Chondrocyte (in vitro differentiated cells): ENCODE measurements at regions not wholly inside any gene's neighbourhood (a gene's known extent, or its start where the extent isn't known, plus 50 kb on each side); places are given as distances from the start of the nearest gene placed in this dataset.

Experiments
- DNase-seq: peaks from one replicate; pipeline ENCODE4 v3.0.0; 2021; ENCODE audit warnings: mixed read lengths, low spot score
- H3K27ac Mint-ChIP-seq: one replicate; pipeline ENCODE4 v1.8.0; 2021; ENCODE audit warnings: mild to moderate bottlenecking, moderate library complexity, mixed read lengths; ENCODE audit not compliant: unreplicated experiment
- H3K27me3 Mint-ChIP-seq: 2 replicates; pipeline ENCODE4 v1.8.0; 2021; ENCODE audit warnings: low read depth, mixed read lengths
- H3K36me3 Mint-ChIP-seq: 2 replicates; pipeline ENCODE4 v1.8.0; 2021; ENCODE audit warnings: low read depth, mixed read lengths
- H3K4me1 Mint-ChIP-seq: 2 replicates; pipeline ENCODE4 v1.8.0; 2021; ENCODE audit warnings: low read depth, mild to moderate bottlenecking, mixed read lengths
- H3K4me3 Mint-ChIP-seq: one replicate; pipeline ENCODE4 v1.8.0; 2021; ENCODE audit warnings: mild to moderate bottlenecking, moderate library complexity, mixed read lengths; ENCODE audit not compliant: unreplicated experiment
- H3K9me3 Mint-ChIP-seq: 2 replicates; pipeline ENCODE4 v1.8.0; 2021; ENCODE audit warnings: low read depth, mixed read lengths
- CTCF ChIP-seq: fragments of 200-600 bp; sonication (generic); IDR thresholded peaks from 2 replicates; pipeline ENCODE4 v1.5.0; 2021; ENCODE audit warnings: antibody characterized with exemption, mild to moderate bottlenecking, moderate library complexity

- DNase-seq, result no peak
- no peaks in the 10 kb centered on the region for H3K36me3 Mint-ChIP-seq
- no peaks in the 10 kb centered on the region for H3K27me3 Mint-ChIP-seq
- no peak for TF ChIP-seq CTCF
- H3K4me1 Mint-ChIP-seq, result peaks cover 18% of the 10 kb centered on the region
- H3K27ac Mint-ChIP-seq, result no peak overlapping the region
- no peaks in the 10 kb centered on the region for H3K9me3 Mint-ChIP-seq
- no peak overlapping the region for H3K4me3 Mint-ChIP-seq
Measured at GRCh38 chr9:3773362-3774060, 247.7 kb upstream of the RFX3 start.

- H3K27me3 Mint-ChIP-seq, result no peaks in the 10 kb centered on the region
- no peaks in the 10 kb centered on the region for H3K9me3 Mint-ChIP-seq
- DNase-seq, result no peak
- no peak for TF ChIP-seq CTCF
- H3K4me3 Mint-ChIP-seq, result no peak overlapping the region
- H3K4me1 Mint-ChIP-seq, result no peaks in the 10 kb centered on the region
- no peak overlapping the region for H3K27ac Mint-ChIP-seq
- H3K36me3 Mint-ChIP-seq, result no peaks in the 10 kb centered on the region
Measured at GRCh38 chr9:3769646-3770045, 243.8 kb upstream of the RFX3 start.

- Mint-ChIP-seq H3K27me3 (no peaks in the 10 kb centered on the region), H3K9me3 (no peaks in the 10 kb centered on the region), H3K4me3 (no peak overlapping the region), H3K36me3 (no peaks in the 10 kb centered on the region), H3K27ac (no peak overlapping the region), H3K4me1 (no peaks in the 10 kb centered on the region)
- TF ChIP-seq CTCF, result no peak
- no peak for DNase-seq
Measured at GRCh38 chr9:3768712-3769457, 243.1 kb upstream of the RFX3 start.

GRCh38 chr9:3768286-3768685 is 242.5 kb upstream of the RFX3 start:
- H3K9me3 Mint-ChIP-seq, result peaks cover 3% of the 10 kb centered on the region
- H3K4me1 Mint-ChIP-seq, result no peaks in the 10 kb centered on the region
- H3K4me3 Mint-ChIP-seq, result no peak overlapping the region
- H3K27ac Mint-ChIP-seq, result no peak overlapping the region
- no peak for DNase-seq
- H3K36me3 Mint-ChIP-seq, result no peaks in the 10 kb centered on the region
- H3K27me3 Mint-ChIP-seq, result no peaks in the 10 kb centered on the region
- no peak for TF ChIP-seq CTCF

GRCh38 chr9:3762076-3762475 is 236.3 kb upstream of the RFX3 start:
- TF ChIP-seq CTCF, result no peak
- no peak overlapping the region for H3K4me3 Mint-ChIP-seq
- H3K9me3 Mint-ChIP-seq, result peaks cover 10% of the 10 kb centered on the region
- peaks cover 10% of the 10 kb centered on the region for H3K4me1 Mint-ChIP-seq
- DNase-seq, result no peak
- H3K27ac Mint-ChIP-seq, result no peak overlapping the region
- no peaks in the 10 kb centered on the region for H3K36me3 Mint-ChIP-seq
- H3K27me3 Mint-ChIP-seq, result no peaks in the 10 kb centered on the region
